ENCODE measurements at regions not wholly inside any gene's neighbourhood (a gene's known extent, or its start where the extent isn't known, plus 50 kb on each side); places are given as distances from the start of the nearest gene placed in this dataset.

- no peak for TF ChIP-seq CTCF (IDR thresholded peaks at IDR 0.05; ENCODE audit: control insufficient read depth, extremely low read depth, insufficient read depth)
- no peak overlapping the region for H3K4me3 ChIP-seq (ENCODE audit: low read depth, low read length)
- no peak for DNase-seq (ENCODE audit: low read depth)
These were observed 235.6 kb downstream of the STIM2 start for GRCh38 chr4:27096142-27096824.

GRCh38 chr4:27098034-27098433, 237.4 kb downstream of the STIM2 start:
- no peak for TF ChIP-seq CTCF (IDR thresholded peaks at IDR 0.05; ENCODE audit: control insufficient read depth, extremely low read depth, insufficient read depth)

GRCh38 chr4:27100713-27101112, 240.1 kb downstream of the STIM2 start:
- DNase-seq (ENCODE audit: low read depth), result no peak
- TF ChIP-seq CTCF (IDR thresholded peaks at IDR 0.05; ENCODE audit: control insufficient read depth, extremely low read depth, insufficient read depth), result no peak
- H3K4me3 ChIP-seq (ENCODE audit: low read depth, low read length), result no peak overlapping the region

More at GRCh38 chr4:27098034-27098433, 237.4 kb downstream of the STIM2 start:
- no peak overlapping the region for H3K4me3 ChIP-seq (ENCODE audit: low read depth, low read length)
- no peak for DNase-seq (ENCODE audit: low read depth)

GRCh38 chr4:27101126-27101525, 240.5 kb downstream of the STIM2 start:
- no peak for DNase-seq (ENCODE audit: low read depth)
- no peak for TF ChIP-seq CTCF (IDR thresholded peaks at IDR 0.05; ENCODE audit: control insufficient read depth, extremely low read depth, insufficient read depth)
- H3K4me3 ChIP-seq (ENCODE audit: low read depth, low read length), result no peak overlapping the region

GRCh38 chr4:27101561-27101960, 240.9 kb downstream of the STIM2 start:
- H3K4me3 ChIP-seq (ENCODE audit: low read depth, low read length), result no peak overlapping the region
- no peak for TF ChIP-seq CTCF (IDR thresholded peaks at IDR 0.05; ENCODE audit: control insufficient read depth, extremely low read depth, insufficient read depth)
- DNase-seq (ENCODE audit: low read depth), result no peak

- no peak for TF ChIP-seq CTCF (IDR thresholded peaks at IDR 0.05; ENCODE audit: control insufficient read depth, extremely low read depth, insufficient read depth)
- no peak overlapping the region for H3K4me3 ChIP-seq (ENCODE audit: low read depth, low read length)
- no peak for DNase-seq (ENCODE audit: low read depth)
These were observed 251.0 kb downstream of the STIM2 start for GRCh38 chr4:27111627-27112026.

- TF ChIP-seq CTCF (IDR thresholded peaks at IDR 0.05; ENCODE audit: control insufficient read depth, extremely low read depth, insufficient read depth), result no peak
- no peak overlapping the region for H3K4me3 ChIP-seq (ENCODE audit: low read depth, low read length)
- no peak for DNase-seq (ENCODE audit: low read depth)
These were observed 251.9 kb downstream of the STIM2 start for GRCh38 chr4:27112587-27112986.

All from LNCaP clone FGC (cell line).